Bronchial epithelial cell (primary cell): ENCODE measurements at regions not wholly inside any gene's neighbourhood (a gene's known extent, or its start where the extent isn't known, plus 50 kb on each side); places are given as distances from the start of the nearest gene placed in this dataset.

Experiments used
- DNase-seq: peaks from one replicate; pipeline ENCODE4 v3.0.0-alpha.2; 2010; ENCODE audit warnings: low read depth
- FAIRE-seq: peaks from 2 replicates; lab custom pipeline; 2011; peaks lifted over from hg19 to GRCh38; lab: Jason Lieb, UNC
- H3K27me3 ChIP-seq: 2 replicates; pipeline ENCODE4 v1.5.1; 2011; ENCODE audit warnings: low read length; ENCODE audit not compliant: control insufficient read depth, insufficient read depth
- H3K36me3 ChIP-seq: 2 replicates; pipeline ENCODE4 v1.5.1; 2011; ENCODE audit warnings: low read length; ENCODE audit not compliant: control insufficient read depth, insufficient read depth
- H3K4me3 ChIP-seq: 2 replicates; pipeline ENCODE4 v1.5.1; 2011; ENCODE audit warnings: mild to moderate bottlenecking, low read depth, low read length, control low read depth
- TF ChIP-seq, protein P1 (sequence below): IDR thresholded peaks from 2 replicates; pipeline ENCODE4 v1.5.1; 2011; ENCODE audit warnings: mild to moderate bottlenecking, moderate library complexity, low read length, control low read depth, inconsistent platforms; ENCODE audit not compliant: insufficient read depth, severe bottlenecking

DNA sequence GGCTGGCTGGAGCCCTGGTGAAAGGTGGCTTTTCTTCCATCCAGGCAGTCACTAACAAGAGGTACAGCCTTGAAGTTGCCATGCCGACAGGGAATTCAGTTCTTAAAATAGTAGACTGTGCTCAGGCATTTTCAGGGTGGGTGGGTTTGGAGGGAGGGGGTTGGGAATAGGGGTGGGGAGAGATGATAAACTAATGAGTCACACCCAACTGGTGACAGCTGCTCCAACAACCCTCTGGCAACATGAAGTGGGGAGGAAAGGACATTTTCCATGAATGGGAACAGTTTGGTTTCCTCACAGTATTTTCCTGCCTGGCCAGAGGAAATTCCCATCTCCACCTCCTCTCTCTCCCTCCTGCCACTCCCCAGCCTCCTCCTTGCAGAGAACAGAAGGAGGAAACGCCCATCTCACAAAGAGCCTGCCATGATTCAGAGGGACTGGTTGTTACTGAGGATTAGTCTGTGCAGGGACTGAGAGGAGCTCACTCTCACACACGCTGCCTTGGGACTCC is 113.0 kb upstream of the SLC1A4 start:
- Histone ChIP-seq H3K27me3 (no peaks in the 10 kb centered on the region), H3K4me3 (no peak overlapping the region), H3K36me3 (no peaks in the 10 kb centered on the region)
- DNase-seq = peak; percentile 94
- TF ChIP-seq, protein P1, sequence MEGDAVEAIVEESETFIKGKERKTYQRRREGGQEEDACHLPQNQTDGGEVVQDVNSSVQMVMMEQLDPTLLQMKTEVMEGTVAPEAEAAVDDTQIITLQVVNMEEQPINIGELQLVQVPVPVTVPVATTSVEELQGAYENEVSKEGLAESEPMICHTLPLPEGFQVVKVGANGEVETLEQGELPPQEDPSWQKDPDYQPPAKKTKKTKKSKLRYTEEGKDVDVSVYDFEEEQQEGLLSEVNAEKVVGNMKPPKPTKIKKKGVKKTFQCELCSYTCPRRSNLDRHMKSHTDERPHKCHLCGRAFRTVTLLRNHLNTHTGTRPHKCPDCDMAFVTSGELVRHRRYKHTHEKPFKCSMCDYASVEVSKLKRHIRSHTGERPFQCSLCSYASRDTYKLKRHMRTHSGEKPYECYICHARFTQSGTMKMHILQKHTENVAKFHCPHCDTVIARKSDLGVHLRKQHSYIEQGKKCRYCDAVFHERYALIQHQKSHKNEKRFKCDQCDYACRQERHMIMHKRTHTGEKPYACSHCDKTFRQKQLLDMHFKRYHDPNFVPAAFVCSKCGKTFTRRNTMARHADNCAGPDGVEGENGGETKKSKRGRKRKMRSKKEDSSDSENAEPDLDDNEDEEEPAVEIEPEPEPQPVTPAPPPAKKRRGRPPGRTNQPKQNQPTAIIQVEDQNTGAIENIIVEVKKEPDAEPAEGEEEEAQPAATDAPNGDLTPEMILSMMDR = no peak
- FAIRE-seq = no peak

DNA sequence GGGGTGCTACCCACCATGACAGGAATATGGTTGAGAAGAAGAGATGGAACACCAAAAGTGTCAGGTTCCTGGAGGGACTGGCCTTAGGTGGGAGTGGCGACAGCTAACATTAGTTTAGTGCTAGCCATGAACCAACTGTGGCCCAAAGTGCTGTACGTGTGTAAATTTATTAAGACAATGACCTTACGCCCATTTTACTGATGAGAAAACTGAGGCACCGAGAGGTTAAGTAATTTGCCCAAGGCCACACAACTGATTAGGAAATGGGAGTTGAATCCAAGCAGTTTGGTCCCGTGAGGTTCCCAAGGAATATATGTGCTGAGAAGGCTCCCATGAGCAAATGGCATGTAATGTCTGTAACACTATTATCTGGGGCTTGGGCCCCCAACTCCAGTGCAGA is 109.5 kb upstream of the SLC1A4 start:
- TF ChIP-seq, protein P1 = no peak
- no peaks in the 10 kb centered on the region for H3K27me3 ChIP-seq
- no peaks in the 10 kb centered on the region for H3K36me3 ChIP-seq
- DNase-seq = no peak
- no peak for FAIRE-seq
- H3K4me3 ChIP-seq = no peak overlapping the region

DNA sequence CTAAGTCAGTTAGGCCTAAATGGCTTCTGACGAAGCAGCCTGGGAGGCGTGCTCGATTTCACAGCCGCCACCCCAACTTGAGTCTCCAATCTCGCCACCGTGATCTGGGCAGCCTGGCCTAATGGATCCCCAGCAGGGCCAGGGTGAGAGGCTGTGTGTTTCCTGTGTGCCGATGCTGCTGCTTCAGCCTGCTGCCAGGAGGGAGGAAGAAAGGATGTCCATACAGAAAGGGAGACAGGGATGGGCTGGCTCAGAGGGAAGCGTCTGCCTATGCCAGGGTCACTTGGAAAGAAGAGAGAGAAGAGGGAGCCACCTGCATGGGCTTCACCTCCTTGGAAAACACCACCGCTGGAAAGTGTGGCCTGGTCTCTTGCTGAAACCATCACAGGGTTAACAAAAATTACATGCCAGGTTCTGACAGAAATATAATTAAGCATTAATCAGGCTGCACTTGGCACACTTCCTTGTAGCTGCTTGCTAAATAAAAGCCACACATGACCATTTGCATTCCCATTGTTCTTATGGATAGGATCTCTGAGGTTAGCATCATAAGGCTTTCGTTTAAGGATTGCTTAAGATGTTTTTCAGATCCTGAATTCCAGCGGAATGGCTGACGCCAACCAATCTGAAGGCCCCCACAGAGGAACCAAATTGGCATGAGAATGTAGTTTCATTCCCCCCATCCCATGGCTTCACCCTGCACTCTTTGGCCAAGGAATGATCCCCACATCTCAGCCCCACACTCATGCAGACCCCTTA is 108.8 kb upstream of the SLC1A4 start:
- DNase-seq = no peak
- FAIRE-seq = no peak
- no peaks in the 10 kb centered on the region for H3K27me3 ChIP-seq
- H3K36me3 ChIP-seq = no peaks in the 10 kb centered on the region
- TF ChIP-seq, protein P1 = no peak
- no peak overlapping the region for H3K4me3 ChIP-seq

DNA sequence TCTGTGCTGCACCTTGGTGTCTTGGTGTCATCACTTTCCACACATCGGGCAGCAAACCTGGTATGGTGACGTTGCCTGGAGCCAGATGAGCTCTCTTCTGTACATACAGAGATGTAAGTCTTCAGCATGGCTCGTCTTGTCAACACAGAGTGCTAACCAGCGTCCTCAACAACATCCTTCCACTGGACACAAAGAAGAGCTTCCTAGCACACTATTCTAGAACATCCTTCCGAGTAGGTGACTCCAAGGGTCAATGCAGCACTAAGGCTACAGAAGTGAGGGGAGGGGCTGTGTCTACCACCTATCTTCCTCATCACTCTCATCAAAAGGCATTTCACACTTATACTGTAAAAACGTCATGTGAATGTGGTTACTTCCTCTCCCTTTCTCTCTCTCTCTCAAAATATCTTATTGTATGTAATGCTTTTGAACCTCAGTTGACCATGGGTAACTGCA is 108.1 kb upstream of the SLC1A4 start:
- TF ChIP-seq, protein P1 = no peak
- Histone ChIP-seq H3K4me3 (no peak overlapping the region), H3K36me3 (no peaks in the 10 kb centered on the region), H3K27me3 (no peaks in the 10 kb centered on the region)
- no peak for DNase-seq
- no peak for FAIRE-seq

DNA sequence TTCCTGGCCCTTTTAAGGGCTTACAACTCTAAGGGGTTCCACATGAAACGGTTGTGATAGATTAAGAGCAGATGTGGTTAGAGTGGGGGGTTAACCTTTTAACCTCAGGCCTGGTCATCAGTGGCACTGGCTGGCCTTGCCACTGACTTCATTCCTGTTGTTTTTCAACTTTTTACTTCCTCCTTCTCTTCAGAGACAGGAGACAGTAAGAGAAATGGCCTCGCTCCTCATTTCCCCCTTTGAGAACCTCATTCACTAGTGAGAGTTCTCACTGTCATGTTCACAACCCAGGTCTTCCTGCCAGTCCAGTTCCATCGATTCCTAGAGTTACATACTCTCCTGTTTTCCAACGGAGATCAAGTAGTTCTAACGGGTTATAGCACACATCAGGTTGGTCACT is 101.6 kb upstream of the SLC1A4 start:
- Histone ChIP-seq H3K36me3 (no peaks in the 10 kb centered on the region), H3K4me3 (no peak overlapping the region), H3K27me3 (no peaks in the 10 kb centered on the region)
- TF ChIP-seq, protein P1 = no peak
- no peak for DNase-seq
- FAIRE-seq = no peak
